Activated CD4-positive, alpha-beta memory T cell treated with anti-CD3 and anti-CD28 coated beads for 36 hours (primary cell): ENCODE measurements at regions not wholly inside any gene's neighbourhood (a gene's known extent, or its start where the extent isn't known, plus 50 kb on each side); places are given as distances from the start of the nearest gene placed in this dataset.

Source experiments
- CTCF ChIA-PET: fragments of 350-600 bp; sonication (Branson Sonifier 250); formaldehyde crosslinking; loops from one replicate; lab custom pipeline; 2021; ENCODE audit warnings: antibody characterized with exemption, inconsistent platforms; lab: Charles Lee
- POLR2A ChIA-PET: fragments of 350-600 bp; sonication (Branson Sonifier 250); formaldehyde crosslinking; loops from one replicate; lab custom pipeline; 2021; ENCODE audit warnings: antibody characterized with exemption; lab: Charles Lee
- DNase-seq: peaks from one replicate; pipeline ENCODE4 v3.0.0-alpha.2; 2020
- H3K27ac Mint-ChIP-seq: one replicate; pipeline ENCODE4 v1.8.0; 2021; ENCODE audit warnings: mixed read lengths
- H3K27me3 Mint-ChIP-seq: one replicate; pipeline ENCODE4 v1.8.0; 2021; ENCODE audit warnings: mixed read lengths
- H3K36me3 Mint-ChIP-seq: one replicate; pipeline ENCODE4 v1.8.0; 2021; ENCODE audit warnings: mixed read lengths
- H3K4me1 Mint-ChIP-seq: one replicate; pipeline ENCODE4 v1.8.0; 2021; ENCODE audit warnings: low read depth, mixed read lengths
- H3K4me3 Mint-ChIP-seq: one replicate; pipeline ENCODE4 v1.8.0; 2021; ENCODE audit warnings: mild to moderate bottlenecking, mixed read lengths
- H3K9me3 Mint-ChIP-seq: one replicate; pipeline ENCODE4 v1.8.0; 2021; ENCODE audit warnings: mixed read lengths
- intact Hi-C: fragments of 100-400 bp; cut with micrococcal nuclease; formaldehyde crosslinking; loops from one replicate; pipeline ENCODE4 v1.15.1; 2023

- Mint-ChIP-seq H3K36me3 (no peaks in the 10 kb centered on the region), H3K9me3 (no peaks in the 10 kb centered on the region), H3K27ac (no peak overlapping the region), H3K4me1 (peaks cover 5% of the 10 kb centered on the region), H3K27me3 (no peaks in the 10 kb centered on the region), H3K4me3 (no peak overlapping the region)
- ChIA-PET POLR2A (no interaction called here), CTCF (no interaction called here)
- DNase-seq = no peak
- intact Hi-C loops = no loop called here
These were observed 110.5 kb downstream of the GATA6 start for GRCh38 chr18:22279741-22280452.

DNA sequence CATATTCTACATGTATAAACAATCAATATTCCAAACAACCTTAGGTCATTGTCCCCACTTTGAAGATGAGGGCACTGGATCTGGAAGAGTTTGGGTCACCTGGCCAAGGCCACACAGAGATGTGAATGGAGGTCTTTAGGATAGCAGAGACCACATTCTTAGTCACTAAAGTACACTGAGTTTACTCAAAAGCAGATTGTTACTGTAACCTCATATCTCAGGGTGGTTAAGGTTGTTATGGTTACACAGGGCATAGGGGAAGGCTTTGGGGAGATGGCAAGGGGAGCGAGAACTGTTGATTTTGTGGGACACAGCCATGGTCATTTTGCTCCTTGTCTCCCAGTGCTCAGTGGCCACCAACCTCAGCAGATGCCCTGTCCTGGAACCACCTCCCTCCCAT is 109.4 kb downstream of the GATA6 start:
- H3K27me3 Mint-ChIP-seq = no peaks in the 10 kb centered on the region
- intact Hi-C loops = no loop called here
- DNase-seq = no peak
- CTCF ChIA-PET = no interaction called here
- no peaks in the 10 kb centered on the region for H3K9me3 Mint-ChIP-seq
- no peaks in the 10 kb centered on the region for H3K36me3 Mint-ChIP-seq
- POLR2A ChIA-PET = no interaction called here
- no peak overlapping the region for H3K27ac Mint-ChIP-seq
- H3K4me3 Mint-ChIP-seq = no peak overlapping the region
- peaks cover 5% of the 10 kb centered on the region for H3K4me1 Mint-ChIP-seq

DNA sequence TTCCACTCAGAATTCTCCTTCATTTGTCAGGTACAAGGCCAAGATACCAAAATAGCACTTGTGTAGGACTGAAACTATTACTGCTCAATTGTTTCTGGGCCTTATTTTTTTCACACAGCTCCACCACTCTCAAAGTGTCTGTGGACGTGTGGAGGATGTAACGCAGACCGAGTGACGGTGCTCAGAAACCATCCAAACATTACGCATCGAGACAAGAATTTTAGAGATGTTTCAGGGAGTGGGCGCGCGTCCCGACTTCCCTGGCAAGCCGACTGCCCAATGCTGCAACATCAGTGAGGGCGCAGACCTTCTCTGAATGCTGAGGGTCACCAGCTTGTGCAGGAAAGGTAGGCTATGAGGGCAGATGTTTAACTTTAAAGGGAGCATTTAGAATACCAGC is 108.4 kb downstream of the GATA6 start:
- no peaks in the 10 kb centered on the region for H3K27me3 Mint-ChIP-seq
- DNase-seq = no peak

GRCh38 chr18:22276334-22276713 is 106.9 kb downstream of the GATA6 start:
- no peaks in the 10 kb centered on the region for H3K36me3 Mint-ChIP-seq
- ChIA-PET CTCF (no interaction called here), POLR2A (no interaction called here)
- H3K27ac Mint-ChIP-seq = no peak overlapping the region
- H3K9me3 Mint-ChIP-seq = no peaks in the 10 kb centered on the region
- H3K27me3 Mint-ChIP-seq = no peaks in the 10 kb centered on the region
- no peak for DNase-seq
- H3K4me3 Mint-ChIP-seq = no peak overlapping the region
- no peaks in the 10 kb centered on the region for H3K4me1 Mint-ChIP-seq
- intact Hi-C loops = no loop called here

More for the DNA sequence above, 108.4 kb downstream of the GATA6 start:
- Mint-ChIP-seq H3K36me3 (no peaks in the 10 kb centered on the region), H3K27ac (no peak overlapping the region), H3K4me3 (no peak overlapping the region), H3K9me3 (no peaks in the 10 kb centered on the region), H3K4me1 (peaks cover 2% of the 10 kb centered on the region)
- intact Hi-C loops = no loop called here
- ChIA-PET POLR2A (no interaction called here), CTCF (no interaction called here)

DNA sequence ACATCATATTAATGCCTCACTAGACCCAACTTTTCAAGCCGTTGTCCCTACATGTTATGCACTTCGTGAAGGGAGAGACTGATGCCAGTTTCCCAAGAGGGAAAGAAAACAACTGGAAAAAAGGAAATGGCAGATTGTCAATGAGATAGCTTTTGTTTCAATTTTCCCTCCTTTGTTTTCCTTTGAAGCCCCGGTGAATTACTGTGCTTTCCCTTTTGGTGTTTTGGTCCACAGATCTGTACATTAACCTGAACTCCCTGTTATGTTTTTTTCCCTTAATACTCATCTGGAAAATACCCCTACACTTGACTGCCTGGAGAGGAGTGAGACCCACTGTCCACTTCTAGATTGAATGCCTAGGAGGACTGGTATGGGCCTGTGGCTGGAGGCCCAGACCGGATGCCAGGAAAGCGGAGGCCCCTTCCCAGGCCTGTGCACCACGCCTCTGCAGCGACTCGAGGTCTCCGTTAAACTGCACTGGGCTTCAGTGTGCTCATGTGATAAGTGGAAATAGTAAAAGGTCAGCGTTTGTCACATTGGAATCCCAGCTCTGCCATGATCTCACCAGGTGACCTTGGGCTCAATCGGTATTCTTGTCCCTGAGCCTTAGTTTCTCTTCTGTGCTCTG is 106.4 kb downstream of the GATA6 start:
- Mint-ChIP-seq H3K4me1 (no peaks in the 10 kb centered on the region), H3K27me3 (no peaks in the 10 kb centered on the region), H3K9me3 (no peaks in the 10 kb centered on the region), H3K4me3 (no peak overlapping the region), H3K27ac (no peak overlapping the region), H3K36me3 (no peaks in the 10 kb centered on the region)
- no peak for DNase-seq
- intact Hi-C loops = no loop called here
- POLR2A ChIA-PET = no interaction called here
- CTCF ChIA-PET = no interaction called here

DNA sequence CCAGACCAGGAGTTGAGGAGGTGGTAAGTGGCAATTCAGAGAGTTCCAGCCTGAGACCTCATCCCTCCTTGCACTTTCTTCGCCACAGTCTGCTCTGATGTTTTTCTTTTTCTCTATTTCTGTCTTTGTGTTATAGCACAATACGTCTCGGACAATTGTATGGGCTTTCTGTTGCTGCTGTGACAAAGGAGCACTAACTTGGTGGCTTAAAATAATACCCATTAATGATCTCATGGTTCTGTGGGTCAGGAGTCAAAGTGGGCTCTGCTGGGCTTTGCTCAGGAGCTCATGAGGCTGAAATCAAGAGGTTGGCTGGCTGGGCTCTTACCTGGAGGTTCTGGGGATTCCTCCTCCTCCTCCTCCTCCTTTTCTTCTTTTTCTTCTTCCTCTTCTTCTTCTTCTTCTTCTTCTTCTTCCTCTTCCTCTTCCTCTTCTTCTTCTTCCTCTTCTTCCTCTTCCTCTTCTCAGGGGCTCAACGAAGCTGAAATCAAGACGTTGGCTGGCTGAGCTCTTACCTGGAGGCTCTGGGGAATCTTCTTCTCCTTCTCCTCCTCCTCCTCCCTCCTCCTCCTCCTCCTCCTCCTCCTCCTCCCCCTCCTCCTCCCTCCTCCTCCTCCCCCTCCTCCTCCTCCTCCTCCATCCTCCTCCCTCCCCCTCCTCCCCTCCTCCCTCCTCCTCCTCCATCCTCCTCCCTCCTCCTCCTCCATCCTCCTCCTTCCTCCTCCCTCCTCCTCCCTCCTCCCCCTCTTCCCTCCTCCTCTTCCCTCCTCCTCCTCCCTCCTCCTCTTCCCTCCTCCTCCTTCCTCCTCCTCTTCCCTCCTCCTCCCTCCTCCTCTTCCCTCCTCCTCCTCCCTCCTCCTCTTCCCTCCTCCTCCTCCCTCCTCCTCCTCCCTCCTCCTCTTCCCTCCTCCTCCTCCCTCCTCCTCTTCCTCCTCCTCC is 104.0 kb downstream of the GATA6 start:
- no peaks in the 10 kb centered on the region for H3K4me1 Mint-ChIP-seq
- H3K36me3 Mint-ChIP-seq = no peaks in the 10 kb centered on the region
- ChIA-PET CTCF (no interaction called here), POLR2A (no interaction called here)
- H3K9me3 Mint-ChIP-seq = no peaks in the 10 kb centered on the region
- H3K4me3 Mint-ChIP-seq = no peak overlapping the region
- H3K27ac Mint-ChIP-seq = no peak overlapping the region
- intact Hi-C loops = no loop called here
- H3K27me3 Mint-ChIP-seq = no peaks in the 10 kb centered on the region
- no peak for DNase-seq

DNA sequence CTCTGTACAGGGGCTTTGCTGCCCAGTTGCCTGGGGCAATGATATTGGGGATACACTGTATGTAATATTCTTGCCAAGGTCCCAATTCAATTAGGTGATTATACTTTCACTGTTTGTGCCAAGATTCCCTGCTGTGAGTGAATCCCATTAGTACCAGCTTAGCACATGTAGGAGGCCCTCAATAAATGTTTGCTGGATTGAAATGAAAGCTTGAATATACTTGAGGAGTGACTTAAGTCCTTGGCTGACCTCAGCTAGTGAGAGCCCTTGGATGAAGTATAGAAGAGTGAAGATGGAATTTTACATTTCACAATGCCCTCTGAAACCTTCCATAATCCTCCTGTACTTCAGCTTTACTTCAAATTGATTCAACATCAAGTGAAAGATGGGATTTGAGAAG is 102.9 kb downstream of the GATA6 start:
- Mint-ChIP-seq H3K4me1 (no peaks in the 10 kb centered on the region), H3K27me3 (no peaks in the 10 kb centered on the region), H3K36me3 (no peaks in the 10 kb centered on the region), H3K9me3 (no peaks in the 10 kb centered on the region), H3K27ac (no peak overlapping the region), H3K4me3 (no peak overlapping the region)
- intact Hi-C loops = no loop called here
- DNase-seq = no peak
- POLR2A ChIA-PET = no interaction called here
- CTCF ChIA-PET = no interaction called here

DNA sequence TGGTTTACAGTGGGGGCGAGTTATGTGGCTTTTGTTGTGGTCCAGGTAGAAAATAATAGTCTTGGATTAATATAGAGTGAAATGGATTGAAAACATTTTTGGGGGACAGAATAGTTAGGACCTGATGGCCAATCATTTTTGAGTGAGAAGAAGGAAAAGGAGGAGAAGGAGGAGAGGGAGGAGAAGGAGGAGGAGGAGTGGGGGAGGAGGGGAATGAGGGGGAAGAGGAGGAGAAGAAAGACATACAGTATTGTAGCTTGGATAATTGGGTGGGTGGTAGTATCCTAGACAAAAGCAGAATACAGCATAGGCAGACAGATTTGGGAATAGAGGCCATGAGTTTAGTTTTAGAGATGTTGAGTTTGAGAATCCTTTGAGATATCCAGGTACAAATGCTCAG is 101.6 kb downstream of the GATA6 start:
- no peak overlapping the region for H3K4me3 Mint-ChIP-seq
- H3K4me1 Mint-ChIP-seq = no peaks in the 10 kb centered on the region
- intact Hi-C loops = no loop called here
- ChIA-PET CTCF (no interaction called here), POLR2A (no interaction called here)
- no peaks in the 10 kb centered on the region for H3K9me3 Mint-ChIP-seq
- no peak for DNase-seq
- no peak overlapping the region for H3K27ac Mint-ChIP-seq
- H3K27me3 Mint-ChIP-seq = no peaks in the 10 kb centered on the region
- no peaks in the 10 kb centered on the region for H3K36me3 Mint-ChIP-seq

- H3K27me3 Mint-ChIP-seq = no peaks in the 10 kb centered on the region
- H3K4me3 Mint-ChIP-seq = no peak overlapping the region
- no peaks in the 10 kb centered on the region for H3K36me3 Mint-ChIP-seq
- CTCF ChIA-PET = no interaction called here
- POLR2A ChIA-PET = no interaction called here
- DNase-seq = no peak
- no peaks in the 10 kb centered on the region for H3K4me1 Mint-ChIP-seq
- H3K27ac Mint-ChIP-seq = no peak overlapping the region
- no peaks in the 10 kb centered on the region for H3K9me3 Mint-ChIP-seq
- intact Hi-C loops = no loop called here
These were observed 99.3 kb downstream of the GATA6 start for GRCh38 chr18:22268641-22269128.

DNA sequence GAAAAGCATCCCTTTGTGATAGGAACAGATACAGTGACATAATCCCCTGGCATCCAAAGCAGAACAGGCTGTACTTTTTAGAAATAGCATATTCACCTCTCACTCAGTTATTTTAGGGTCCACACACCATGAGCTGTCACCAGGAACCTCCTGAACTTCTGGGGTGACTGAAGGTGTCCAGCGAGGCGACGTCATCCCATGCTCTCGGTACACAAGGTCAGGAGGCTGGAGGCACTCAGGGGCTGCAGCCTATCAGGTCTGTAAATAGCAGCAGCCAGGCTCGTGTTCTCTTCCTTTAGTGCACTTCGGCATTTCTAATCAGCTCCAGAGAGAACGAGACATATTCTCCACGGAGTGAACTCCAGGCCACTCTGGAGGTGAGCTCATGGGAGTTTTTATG is 98.3 kb downstream of the GATA6 start:
- Mint-ChIP-seq H3K4me1 (no peaks in the 10 kb centered on the region), H3K27ac (no peak overlapping the region), H3K27me3 (no peaks in the 10 kb centered on the region), H3K9me3 (no peaks in the 10 kb centered on the region), H3K36me3 (no peaks in the 10 kb centered on the region), H3K4me3 (no peak overlapping the region)
- CTCF ChIA-PET = no interaction called here
- POLR2A ChIA-PET = no interaction called here
- intact Hi-C loops = no loop called here
- no peak for DNase-seq

DNA sequence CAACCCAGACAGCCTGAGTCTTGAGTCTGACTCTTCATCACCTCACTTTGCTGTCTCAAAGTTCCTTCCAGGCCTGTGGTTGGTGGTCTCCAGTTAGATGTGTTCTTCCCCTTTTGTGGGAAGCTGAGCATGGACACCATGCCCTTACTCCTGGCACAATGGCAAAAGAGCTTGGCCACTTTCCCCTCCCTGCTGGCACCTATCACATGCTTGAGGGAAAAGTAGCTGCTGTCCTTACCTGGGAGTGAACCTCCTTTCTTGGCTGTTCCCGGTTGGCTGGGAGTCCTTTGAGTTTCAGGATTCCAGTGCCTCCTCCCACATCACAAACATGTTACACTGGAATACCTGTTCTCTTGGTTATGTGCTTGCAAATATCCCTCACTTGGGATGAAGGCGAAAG is 97.8 kb downstream of the GATA6 start:
- Mint-ChIP-seq H3K4me3 (no peak overlapping the region), H3K4me1 (no peaks in the 10 kb centered on the region), H3K27me3 (no peaks in the 10 kb centered on the region), H3K9me3 (peaks cover 4% of the 10 kb centered on the region), H3K36me3 (no peaks in the 10 kb centered on the region), H3K27ac (no peak overlapping the region)
- DNase-seq = no peak
- intact Hi-C loops = no loop called here
- POLR2A ChIA-PET = no interaction called here
- CTCF ChIA-PET = no interaction called here

GRCh38 chr18:22265838-22266237 is 96.4 kb downstream of the GATA6 start:
- no peaks in the 10 kb centered on the region for H3K27me3 Mint-ChIP-seq
- no peaks in the 10 kb centered on the region for H3K4me1 Mint-ChIP-seq
- peaks cover 4% of the 10 kb centered on the region for H3K9me3 Mint-ChIP-seq
- DNase-seq = no peak
- CTCF ChIA-PET = no interaction called here
- POLR2A ChIA-PET = no interaction called here
- no peaks in the 10 kb centered on the region for H3K36me3 Mint-ChIP-seq
- no peak overlapping the region for H3K27ac Mint-ChIP-seq
- intact Hi-C loops = no loop called here
- no peak overlapping the region for H3K4me3 Mint-ChIP-seq
